ENCODE measurements at regions not wholly inside any gene's neighbourhood (a gene's known extent, or its start where the extent isn't known, plus 50 kb on each side); places are given as distances from the start of the nearest gene placed in this dataset.

- TF ChIP-seq CTCF (IDR thresholded peaks at IDR 0.05) = no peak
- TF ChIP-seq POLR2A (IDR thresholded peaks at IDR 0.05) = no peak
Observed at GRCh38 chr7:25727446-25727845, 424.6 kb upstream of the NFE2L3 start.

Data from adrenal gland (tissue), 5 donors.